Lung microvascular endothelial cell (primary cell): ENCODE measurements at regions not wholly inside any gene's neighbourhood (a gene's known extent, or its start where the extent isn't known, plus 50 kb on each side); places are given as distances from the start of the nearest gene placed in this dataset.

Source experiments
- DNase-seq, 2 donors: peaks; one replicate each; pipeline versions ENCODE4 v3.0.0 to v3.0.0-alpha.2; 2010; ENCODE audit warnings: low read depth in 2 of 2

- no peak for DNase-seq
These were observed 72.2 kb upstream of the CES5A start for GRCh38 chr16:55947366-55947765.

GRCh38 chr16:55944377-55944802, 69.2 kb upstream of the CES5A start:
- DNase-seq, result peak; percentile 39 to 67

DNA sequence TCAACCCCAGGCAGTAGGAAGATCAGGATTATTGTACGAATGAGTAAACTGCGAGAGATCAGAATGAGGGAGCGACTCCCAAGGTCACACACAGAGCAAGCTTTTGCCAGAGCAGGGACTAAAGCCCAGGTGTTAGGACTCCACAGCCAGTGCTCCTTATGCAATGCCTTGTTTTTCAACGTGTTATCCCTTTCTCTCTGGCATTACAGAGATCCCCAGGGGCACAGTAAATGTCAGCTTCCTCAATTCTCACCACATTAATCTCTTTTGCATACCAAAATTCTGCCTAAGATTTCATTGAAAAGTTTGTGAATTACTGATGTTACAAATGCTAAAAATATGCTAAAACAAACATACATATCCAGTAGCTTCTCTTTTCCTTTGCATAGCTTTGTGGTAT, 68.1 kb upstream of the CES5A start:
- no peak for DNase-seq

- DNase-seq, result no peak
These were observed 67.6 kb upstream of the CES5A start for GRCh38 chr16:55942821-55943220.

- DNase-seq, result no peak
These were observed 66.4 kb upstream of the CES5A start for GRCh38 chr16:55941552-55941951.

DNA sequence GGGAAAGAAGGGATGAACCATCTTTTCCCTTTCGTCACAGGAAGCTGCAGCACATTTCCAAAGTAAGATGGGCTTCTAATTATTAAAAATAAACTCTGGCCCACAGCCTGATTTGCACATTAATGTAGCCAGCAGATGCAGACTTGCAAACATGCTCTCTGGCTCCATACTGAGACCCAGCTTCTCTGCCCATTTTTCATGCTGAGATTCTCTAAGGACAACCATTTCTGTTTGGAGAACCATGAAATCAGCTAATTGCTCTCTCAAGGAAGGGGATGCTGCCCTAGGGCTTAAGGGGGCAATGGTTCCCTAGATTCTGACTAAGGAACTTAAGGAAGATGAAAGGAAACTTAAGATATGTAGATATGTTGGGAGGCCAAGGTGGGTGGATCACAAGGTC, 63.0 kb upstream of the CES5A start:
- no peak for DNase-seq

GRCh38 chr16:55933038-55933437, 57.9 kb upstream of the CES5A start:
- no peak for DNase-seq

- DNase-seq, result no peak
These were observed 54.9 kb upstream of the CES5A start for GRCh38 chr16:55930036-55930435.

DNA sequence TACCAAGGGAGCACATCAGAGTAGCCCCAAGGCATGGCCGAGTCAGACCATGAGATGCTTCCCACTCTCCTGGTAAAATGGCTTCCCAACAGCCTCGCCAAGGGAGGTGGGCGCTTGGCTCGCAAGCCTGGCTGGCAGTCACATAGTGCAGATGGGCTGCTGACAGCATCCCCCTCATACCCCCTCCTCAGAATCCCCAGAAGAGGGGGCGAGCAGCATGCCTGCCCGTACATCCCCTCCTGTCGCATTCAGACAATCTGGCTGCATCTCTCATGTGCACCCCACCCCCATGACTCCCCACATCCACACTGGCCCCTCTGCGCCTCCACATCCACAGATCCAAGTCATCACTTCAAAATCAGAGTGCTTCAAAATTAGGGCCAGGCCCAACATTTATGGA, 54.0 kb upstream of the CES5A start:
- no peak for DNase-seq

DNA sequence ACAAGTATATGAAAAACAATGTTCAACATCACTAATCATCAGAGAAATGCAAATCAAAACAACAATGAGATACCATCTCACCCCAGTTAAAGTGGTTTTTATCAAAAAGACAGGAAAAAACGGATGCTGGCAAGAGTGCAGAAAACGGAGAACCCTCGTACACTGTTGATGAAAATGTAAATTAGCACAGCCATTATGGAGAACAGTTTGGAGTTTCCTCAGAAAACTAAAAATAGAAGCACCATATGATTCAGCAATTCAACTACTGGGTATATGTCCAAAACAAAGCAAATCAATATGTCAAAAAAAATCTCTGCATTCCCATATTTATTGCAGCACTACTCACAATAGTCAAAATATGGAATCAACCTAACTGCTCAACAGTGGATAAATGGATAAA, 50.1 kb upstream of the CES5A start:
- DNase-seq, result no peak
